Neural progenitor cell (in vitro differentiated cells): ENCODE measurements at regions not wholly inside any gene's neighbourhood (a gene's known extent, or its start where the extent isn't known, plus 50 kb on each side); places are given as distances from the start of the nearest gene placed in this dataset.

Experiments used
- EZH2 ChIP-seq: fragments of 200-600 bp; sonication (generic); IDR thresholded peaks from 2 replicates; pipeline ENCODE4 v1.6.1; 2017; ENCODE audit warnings: antibody characterized with exemption, mild to moderate bottlenecking, moderate library complexity
- EZH2phosphoT487 ChIP-seq: fragments of 200-600 bp; sonication (generic); IDR thresholded peaks from 2 replicates; pipeline ENCODE4 v1.6.1; 2017; ENCODE audit warnings: antibody characterized with exemption

DNA sequence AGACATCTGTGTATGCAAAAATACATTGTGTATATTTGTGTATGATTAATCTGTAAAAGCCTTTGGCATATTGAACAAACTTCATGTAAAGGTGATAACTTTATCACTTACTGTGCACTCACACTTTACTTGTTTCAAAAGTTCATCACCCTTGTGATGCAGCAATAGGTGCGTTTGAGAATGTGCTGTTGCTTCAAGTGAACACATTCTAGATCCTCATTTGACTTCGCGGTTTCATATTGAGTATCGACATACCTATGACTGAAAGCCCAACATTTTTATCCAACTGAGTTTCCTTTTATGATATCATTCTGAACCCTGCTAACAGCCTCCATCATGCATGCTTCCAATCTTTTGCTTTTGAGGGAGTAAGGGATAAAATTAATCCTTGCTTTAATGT, 1086.9 kb downstream of the TMEM121 start:
- no peak for TF ChIP-seq EZH2
- no peak for TF ChIP-seq EZH2phosphoT487
